ENCODE measurements at regions not wholly inside any gene's neighbourhood (a gene's known extent, or its start where the extent isn't known, plus 50 kb on each side); places are given as distances from the start of the nearest gene placed in this dataset.

GRCh38 chr11:69902337-69902736 lies 83.1 kb upstream of the FGF3 start:
- no peaks in the 10 kb centered on the region for H3K4me1 ChIP-seq (ENCODE audit: control insufficient read depth, extremely low read depth, insufficient read depth, low read length)
- H3K27me3 ChIP-seq (ENCODE audit: control insufficient read depth, insufficient read depth, low read length), result no peaks in the 10 kb centered on the region
- H3K79me2 ChIP-seq (ENCODE audit: control insufficient read depth, insufficient read depth, low read length), result no peaks in the 10 kb centered on the region
- H4K20me1 ChIP-seq (ENCODE audit: control insufficient read depth, extremely low read depth, insufficient read depth, low read length), result no peaks in the 10 kb centered on the region
- no peak overlapping the region for H3K27ac ChIP-seq (ENCODE audit: insufficient read depth, low read length)
- TF ChIP-seq EZH2 (IDR thresholded peaks at IDR 0.05; ENCODE audit: low read length, missing control alignments) (no peak), CTCF (conservative IDR thresholded peaks at IDR 0.05 in 1 of 2, IDR thresholded peaks at IDR 0.05 in 1 of 2; ENCODE audit: low read depth in 1 of 2, low read length in 2 of 2) (no peak)
- H3K9me3 ChIP-seq (ENCODE audit: control insufficient read depth, insufficient read depth, low read depth, low read length), result no peaks in the 10 kb centered on the region
- H3K4me2 ChIP-seq (ENCODE audit: extremely low read depth, insufficient read depth, low read length), result no peak overlapping the region
- no peak overlapping the region for H3K4me3 ChIP-seq (replicated peaks in 1 of 4; ENCODE audit: control extremely low read depth in 1 of 4, insufficient read depth in 1 of 4, low read depth in 3 of 4, low read length in 4 of 4)
- DNase-seq (ENCODE audit: low read depth in 2 of 2), result no peak
- H3K9ac ChIP-seq (ENCODE audit: insufficient read depth, low read length), result no peak overlapping the region
- H2AFZ ChIP-seq (ENCODE audit: low read length), result no peak overlapping the region
- no peaks in the 10 kb centered on the region for H3K36me3 ChIP-seq (ENCODE audit: control insufficient read depth, insufficient read depth, low read length)

GRCh38 chr11:69903211-69903610 lies 84.0 kb upstream of the FGF3 start:
- no peak for TF ChIP-seq EZH2 (IDR thresholded peaks at IDR 0.05; ENCODE audit: low read length, missing control alignments)
- no peak for TF ChIP-seq CTCF (conservative IDR thresholded peaks at IDR 0.05 in 1 of 2, IDR thresholded peaks at IDR 0.05 in 1 of 2; ENCODE audit: low read depth in 1 of 2, low read length in 2 of 2)
- no peak overlapping the region for H3K4me2 ChIP-seq (ENCODE audit: extremely low read depth, insufficient read depth, low read length)
- H3K9ac ChIP-seq (ENCODE audit: insufficient read depth, low read length), result no peak overlapping the region
- DNase-seq (ENCODE audit: low read depth in 2 of 2), result no peak
- H2AFZ ChIP-seq (ENCODE audit: low read length), result no peak overlapping the region
- H3K27ac ChIP-seq (ENCODE audit: insufficient read depth, low read length), result no peak overlapping the region
- H3K27me3 ChIP-seq (ENCODE audit: control insufficient read depth, insufficient read depth, low read length), result no peaks in the 10 kb centered on the region
- no peaks in the 10 kb centered on the region for H3K36me3 ChIP-seq (ENCODE audit: control insufficient read depth, insufficient read depth, low read length)
- H3K4me1 ChIP-seq (ENCODE audit: control insufficient read depth, extremely low read depth, insufficient read depth, low read length), result no peaks in the 10 kb centered on the region
- no peaks in the 10 kb centered on the region for H3K9me3 ChIP-seq (ENCODE audit: control insufficient read depth, insufficient read depth, low read depth, low read length)
- H3K79me2 ChIP-seq (ENCODE audit: control insufficient read depth, insufficient read depth, low read length), result no peaks in the 10 kb centered on the region
- no peaks in the 10 kb centered on the region for H4K20me1 ChIP-seq (ENCODE audit: control insufficient read depth, extremely low read depth, insufficient read depth, low read length)
- no peak overlapping the region for H3K4me3 ChIP-seq (replicated peaks in 1 of 4; ENCODE audit: control extremely low read depth in 1 of 4, insufficient read depth in 1 of 4, low read depth in 3 of 4, low read length in 4 of 4)

- TF ChIP-seq CTCF (conservative IDR thresholded peaks at IDR 0.05 in 1 of 2, IDR thresholded peaks at IDR 0.05 in 1 of 2; ENCODE audit: low read depth in 1 of 2, low read length in 2 of 2) (no peak), EZH2 (IDR thresholded peaks at IDR 0.05; ENCODE audit: low read length, missing control alignments) (no peak)
- no peak overlapping the region for H3K4me3 ChIP-seq (replicated peaks in 1 of 4; ENCODE audit: control extremely low read depth in 1 of 4, insufficient read depth in 1 of 4, low read depth in 3 of 4, low read length in 4 of 4)
- H3K4me2 ChIP-seq (ENCODE audit: extremely low read depth, insufficient read depth, low read length), result no peak overlapping the region
- H3K9ac ChIP-seq (ENCODE audit: insufficient read depth, low read length), result no peak overlapping the region
- H3K4me1 ChIP-seq (ENCODE audit: control insufficient read depth, extremely low read depth, insufficient read depth, low read length), result no peaks in the 10 kb centered on the region
- H3K9me3 ChIP-seq (ENCODE audit: control insufficient read depth, insufficient read depth, low read depth, low read length), result no peaks in the 10 kb centered on the region
- no peak for DNase-seq (ENCODE audit: low read depth in 2 of 2)
- H3K79me2 ChIP-seq (ENCODE audit: control insufficient read depth, insufficient read depth, low read length), result no peaks in the 10 kb centered on the region
- no peak overlapping the region for H2AFZ ChIP-seq (ENCODE audit: low read length)
- H3K27ac ChIP-seq (ENCODE audit: insufficient read depth, low read length), result no peak overlapping the region
- no peaks in the 10 kb centered on the region for H3K36me3 ChIP-seq (ENCODE audit: control insufficient read depth, insufficient read depth, low read length)
- no peaks in the 10 kb centered on the region for H4K20me1 ChIP-seq (ENCODE audit: control insufficient read depth, extremely low read depth, insufficient read depth, low read length)
- peaks cover 3% of the 10 kb centered on the region for H3K27me3 ChIP-seq (ENCODE audit: control insufficient read depth, insufficient read depth, low read length)
These were observed 85.2 kb upstream of the FGF3 start for GRCh38 chr11:69904161-69904973.

Measured in fibroblast of lung (primary cell).